CD4-positive, alpha-beta T cell treated with Interleukin-15 for 4 hours (primary cell): ENCODE measurements at regions not wholly inside any gene's neighbourhood (a gene's known extent, or its start where the extent isn't known, plus 50 kb on each side); places are given as distances from the start of the nearest gene placed in this dataset.
"Not testable (repeated sequence)": the region's sequence is repeated elsewhere in the genome, so short reads cannot be mapped to it uniquely, and the experiment has no call there.

Source experiments
- DNase-seq: peaks from one replicate; pipeline ENCODE4 v3.0.0-alpha.2; 2020; ENCODE audit warnings: low spot score

- no peak for DNase-seq
Observed at GRCh38 chr14:105760691-105761344, 234.4 kb downstream of the TMEM121 start.

- not testable (repeated sequence) for DNase-seq
Observed at GRCh38 chr14:105761345-105761740, 235.0 kb downstream of the TMEM121 start.

GRCh38 chr14:105761842-105762241, 235.5 kb downstream of the TMEM121 start:
- DNase-seq, result no peak

- not testable (repeated sequence) for DNase-seq
Observed at GRCh38 chr14:105762262-105762661, 235.9 kb downstream of the TMEM121 start.

- DNase-seq, result not testable (repeated sequence)
Observed at GRCh38 chr14:105764254-105764901, 238.0 kb downstream of the TMEM121 start.

- DNase-seq, result not testable (repeated sequence)
Observed at GRCh38 chr14:105765072-105765825, 238.9 kb downstream of the TMEM121 start.

- no peak for DNase-seq
Observed at GRCh38 chr14:105765893-105766614, 239.7 kb downstream of the TMEM121 start.

- DNase-seq, result no peak
Observed at GRCh38 chr14:105767315-105767714, 240.9 kb downstream of the TMEM121 start.

- not testable (repeated sequence) for DNase-seq
Observed at GRCh38 chr14:105768039-105768438, 241.7 kb downstream of the TMEM121 start.

GRCh38 chr14:105769061-105769730, 242.8 kb downstream of the TMEM121 start:
- not testable (repeated sequence) for DNase-seq

GRCh38 chr14:105770619-105771216, 244.3 kb downstream of the TMEM121 start:
- DNase-seq, result not testable (repeated sequence)

GRCh38 chr14:105771261-105772226, 245.2 kb downstream of the TMEM121 start:
- not testable (repeated sequence) for DNase-seq

GRCh38 chr14:105772710-105773250, 246.4 kb downstream of the TMEM121 start:
- not testable (repeated sequence) for DNase-seq

- DNase-seq, result no peak
Observed at GRCh38 chr14:105773584-105773983, 247.2 kb downstream of the TMEM121 start.

- DNase-seq, result no peak
Observed at GRCh38 chr14:105774001-105774400, 247.6 kb downstream of the TMEM121 start.

GRCh38 chr14:105774585-105775348, 248.4 kb downstream of the TMEM121 start:
- DNase-seq, result not testable (repeated sequence)

- not testable (repeated sequence) for DNase-seq
Observed at GRCh38 chr14:105775349-105775923, 249.1 kb downstream of the TMEM121 start.

- not testable (repeated sequence) for DNase-seq
Observed at GRCh38 chr14:105776112-105776511, 249.7 kb downstream of the TMEM121 start.

GRCh38 chr14:105776924-105777323, 250.5 kb downstream of the TMEM121 start:
- no peak for DNase-seq
